MM.1S (cell line): ENCODE measurements at regions not wholly inside any gene's neighbourhood (a gene's known extent, or its start where the extent isn't known, plus 50 kb on each side); places are given as distances from the start of the nearest gene placed in this dataset.

ENCODE experiments used
- EZH2 ChIP-seq: fragments of 300-600 bp; sonication (generic); optimal IDR thresholded peaks from 2 replicates; pipeline ENCODE3; 2017; ENCODE audit warnings: low read depth, mild to moderate bottlenecking, antibody characterized with exemption, low read length, mixed read lengths
- TF ChIP-seq, protein P1 (sequence below): fragments of 300-600 bp; sonication (generic); IDR thresholded peaks from 2 replicates; pipeline ENCODE4 v1.5.1; 2016; ENCODE audit warnings: antibody characterized with exemption, low read length, mixed read lengths

DNA sequence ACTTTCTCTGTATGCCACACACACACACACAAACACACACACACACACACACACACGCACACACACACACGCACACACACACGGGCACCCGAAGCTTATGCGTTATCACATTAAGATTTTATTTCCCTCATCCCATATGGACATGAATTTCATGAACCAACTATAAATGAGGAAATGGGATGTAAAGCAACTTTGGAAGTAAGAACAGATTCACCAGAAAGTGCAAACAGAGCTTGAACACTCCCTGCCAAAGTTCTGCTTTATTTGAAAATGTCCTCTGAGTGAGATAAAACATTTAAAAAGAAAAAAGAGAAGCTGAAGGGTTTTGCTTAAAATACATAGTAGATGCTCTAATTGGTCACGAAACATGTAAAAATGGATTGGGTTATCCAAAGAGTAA lies 90.4 kb upstream of the OTX2 start:
- TF ChIP-seq, protein P1, sequence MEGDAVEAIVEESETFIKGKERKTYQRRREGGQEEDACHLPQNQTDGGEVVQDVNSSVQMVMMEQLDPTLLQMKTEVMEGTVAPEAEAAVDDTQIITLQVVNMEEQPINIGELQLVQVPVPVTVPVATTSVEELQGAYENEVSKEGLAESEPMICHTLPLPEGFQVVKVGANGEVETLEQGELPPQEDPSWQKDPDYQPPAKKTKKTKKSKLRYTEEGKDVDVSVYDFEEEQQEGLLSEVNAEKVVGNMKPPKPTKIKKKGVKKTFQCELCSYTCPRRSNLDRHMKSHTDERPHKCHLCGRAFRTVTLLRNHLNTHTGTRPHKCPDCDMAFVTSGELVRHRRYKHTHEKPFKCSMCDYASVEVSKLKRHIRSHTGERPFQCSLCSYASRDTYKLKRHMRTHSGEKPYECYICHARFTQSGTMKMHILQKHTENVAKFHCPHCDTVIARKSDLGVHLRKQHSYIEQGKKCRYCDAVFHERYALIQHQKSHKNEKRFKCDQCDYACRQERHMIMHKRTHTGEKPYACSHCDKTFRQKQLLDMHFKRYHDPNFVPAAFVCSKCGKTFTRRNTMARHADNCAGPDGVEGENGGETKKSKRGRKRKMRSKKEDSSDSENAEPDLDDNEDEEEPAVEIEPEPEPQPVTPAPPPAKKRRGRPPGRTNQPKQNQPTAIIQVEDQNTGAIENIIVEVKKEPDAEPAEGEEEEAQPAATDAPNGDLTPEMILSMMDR, result no peak
- TF ChIP-seq EZH2, result no peak
